DND-41 (cell line): ENCODE measurements at regions not wholly inside any gene's neighbourhood (a gene's known extent, or its start where the extent isn't known, plus 50 kb on each side); places are given as distances from the start of the nearest gene placed in this dataset.
A peak's percentile ranks its signal among the peaks of the same experiment; 100 is the strongest.

Source experiments
- ATAC-seq: fragments of 200-7000 bp; cut with Tn5 transposase; 3 replicates; pipeline ENCODE4 v1.9.1; 2021; ENCODE audit warnings: low read depth; ENCODE audit not compliant: insufficient read depth
- DNase-seq: peaks from one replicate; pipeline ENCODE4 v3.0.0-alpha.2; 2020
- H2AFZ ChIP-seq: 2 replicates; pipeline ENCODE4 v1.6.0; 2012; ENCODE audit warnings: low read depth, low read length
- H3K27ac ChIP-seq: 2 replicates; pipeline ENCODE4 v1.5.1; 2012; ENCODE audit warnings: low read length, inconsistent platforms
- H3K27me3 ChIP-seq: fragments of 200-600 bp; sonication (generic); 2 replicates; pipeline ENCODE4 v1.6.0; 2012; ENCODE audit warnings: low read length, mild to moderate bottlenecking, inconsistent platforms; ENCODE audit not compliant: insufficient read depth, poor library complexity
- H3K36me3 ChIP-seq: 2 replicates; pipeline ENCODE4 v1.5.1; 2012; ENCODE audit warnings: low read length, inconsistent platforms; ENCODE audit not compliant: insufficient read depth
- H3K4me1 ChIP-seq: 2 replicates; pipeline ENCODE4 v1.5.1; 2012; ENCODE audit warnings: mild to moderate bottlenecking, low read length; ENCODE audit not compliant: insufficient read depth
- H3K4me2 ChIP-seq: 2 replicates; pipeline ENCODE4 v1.6.0; 2012; ENCODE audit warnings: mild to moderate bottlenecking, moderate library complexity, low read length, inconsistent platforms; ENCODE audit not compliant: insufficient read depth
- H3K4me3 ChIP-seq, 2 experiments: fragments of 200-600 bp in 1 of 2; shearing (Covaris generic) in 1 of 2; 2 replicates each; pipeline ENCODE4 v1.5.1; 2012 to 2016; ENCODE audit warnings: inconsistent platforms in 2 of 2, low read length in 2 of 2, mild to moderate bottlenecking in 2 of 2, low read depth in 1 of 2, moderate library complexity in 1 of 2
- H3K79me2 ChIP-seq: 2 replicates; pipeline ENCODE4 v1.6.0; 2012; ENCODE audit warnings: low read length, inconsistent platforms; ENCODE audit not compliant: insufficient read depth
- H3K9ac ChIP-seq: 2 replicates; pipeline ENCODE4 v1.6.0; 2012; ENCODE audit warnings: low read depth, mild to moderate bottlenecking, inconsistent platforms, low read length, moderate library complexity
- H3K9me3 ChIP-seq: 2 replicates; pipeline ENCODE4 v1.5.1; 2012; ENCODE audit warnings: low read length, moderate library complexity, mild to moderate bottlenecking, inconsistent platforms; ENCODE audit not compliant: insufficient read depth, severe bottlenecking
- H4K20me1 ChIP-seq: 2 replicates; pipeline ENCODE4 v1.6.0; 2012; ENCODE audit warnings: low read length; ENCODE audit not compliant: insufficient read depth
- CTCF ChIP-seq: IDR thresholded peaks from 2 replicates; pipeline ENCODE4 v1.5.1; 2012; ENCODE audit warnings: borderline replicate concordance, low read length, moderate library complexity, mild to moderate bottlenecking; ENCODE audit not compliant: poor library complexity, severe bottlenecking; ENCODE audit errors: extremely low read depth
- EZH2 ChIP-seq: IDR thresholded peaks from 3 replicates; pipeline ENCODE4 v1.6.1; 2012; ENCODE audit warnings: borderline replicate concordance, low read depth, mild to moderate bottlenecking, moderate library complexity, low read length, inconsistent platforms; ENCODE audit not compliant: severe bottlenecking

DNA sequence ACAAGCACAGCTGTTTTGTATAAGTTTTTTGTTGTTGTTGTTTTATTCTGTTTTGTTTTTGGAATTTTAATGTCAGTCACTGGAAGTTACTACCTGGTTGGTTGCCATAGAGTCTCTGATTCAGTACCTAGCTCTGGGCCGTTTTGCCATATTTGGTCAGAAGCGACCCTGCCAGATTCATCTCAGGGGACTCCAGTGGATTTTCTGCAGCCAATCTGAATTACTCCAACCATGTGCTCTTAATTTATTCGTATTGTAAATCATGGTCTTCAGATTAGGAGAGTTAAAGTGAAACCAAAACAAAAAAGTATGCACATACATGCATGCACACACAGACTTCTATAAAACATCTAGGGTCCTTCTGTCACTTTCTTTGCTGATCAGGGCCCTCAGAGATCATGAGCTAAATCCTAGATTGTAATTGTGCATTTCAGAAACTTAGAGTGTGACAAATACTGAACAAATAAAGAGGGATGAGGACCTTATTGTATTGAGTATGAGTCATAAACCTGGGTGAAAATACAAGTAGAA lies 317.4 kb upstream of the UBE2E3 start:
- Histone ChIP-seq H3K4me3 (no peak overlapping the region), H3K4me2 (no peak overlapping the region), H3K27me3 (peaks cover 18% of the 10 kb centered on the region), H3K79me2 (no peaks in the 10 kb centered on the region), H3K9me3 (no peaks in the 10 kb centered on the region), H3K9ac (no peak overlapping the region), H3K36me3 (no peaks in the 10 kb centered on the region), H4K20me1 (no peaks in the 10 kb centered on the region), H2AFZ (no peak overlapping the region), H3K4me1 (no peaks in the 10 kb centered on the region), H3K27ac (no peak overlapping the region)
- ATAC-seq (peak; percentile 58; the same call in 1 of the 3 replicates), DNase-seq (no peak)
- TF ChIP-seq CTCF: no peak
- no peak for TF ChIP-seq EZH2

DNA sequence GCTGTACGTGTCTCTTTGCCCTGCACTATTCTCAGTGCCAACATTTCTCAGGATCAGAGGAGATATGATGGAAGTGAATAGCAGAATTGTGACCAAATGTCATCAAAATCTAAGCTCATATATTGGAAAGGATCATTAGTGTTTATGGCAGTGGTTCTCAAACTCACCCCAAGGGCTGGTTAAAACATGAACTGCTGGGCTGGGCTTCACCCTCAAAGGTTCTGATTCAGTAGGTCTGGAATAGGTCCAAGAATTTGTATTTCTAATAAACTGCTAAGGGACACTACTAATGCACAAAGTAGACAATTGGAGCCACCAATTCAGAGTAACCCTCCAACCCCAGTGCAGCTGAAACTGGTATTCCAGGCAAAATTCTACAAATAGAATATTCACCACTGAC lies 317.9 kb upstream of the UBE2E3 start:
- H3K4me3 ChIP-seq: no peak overlapping the region
- no peaks in the 10 kb centered on the region for H3K9me3 ChIP-seq
- ATAC-seq (no peak), DNase-seq (no peak)
- no peaks in the 10 kb centered on the region for H3K79me2 ChIP-seq
- no peak overlapping the region for H3K9ac ChIP-seq
- no peaks in the 10 kb centered on the region for H3K36me3 ChIP-seq
- no peaks in the 10 kb centered on the region for H3K4me1 ChIP-seq
- no peak overlapping the region for H3K27ac ChIP-seq
- H4K20me1 ChIP-seq: no peaks in the 10 kb centered on the region
- H2AFZ ChIP-seq: no peak overlapping the region
- H3K27me3 ChIP-seq: peaks cover 18% of the 10 kb centered on the region
- no peak overlapping the region for H3K4me2 ChIP-seq
- no peak for TF ChIP-seq CTCF
- TF ChIP-seq EZH2: no peak

DNA sequence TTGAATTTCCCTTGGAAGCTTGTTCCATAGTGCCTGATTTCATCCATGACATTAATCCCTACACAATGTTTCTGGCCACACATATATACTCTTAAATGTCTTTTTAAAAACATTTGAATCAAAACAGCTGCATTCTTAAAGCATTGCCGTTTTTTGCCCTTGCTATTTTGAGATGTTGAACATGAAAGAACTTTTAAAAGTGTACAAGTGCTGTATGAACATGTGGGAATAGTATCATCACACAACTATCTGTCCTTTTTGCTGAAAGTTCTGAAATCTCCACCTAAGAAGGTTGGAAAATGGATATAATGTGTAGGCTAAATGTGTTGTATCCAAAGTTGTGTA lies 318.7 kb upstream of the UBE2E3 start:
- DNase-seq (no peak), ATAC-seq (no peak)
- Histone ChIP-seq H3K36me3 (no peaks in the 10 kb centered on the region), H4K20me1 (no peaks in the 10 kb centered on the region), H3K9me3 (no peaks in the 10 kb centered on the region), H3K27ac (no peak overlapping the region), H3K4me2 (no peak overlapping the region), H3K4me1 (no peaks in the 10 kb centered on the region), H3K4me3 (no peak overlapping the region), H3K9ac (no peak overlapping the region), H2AFZ (no peak overlapping the region), H3K27me3 (peaks cover 18% of the 10 kb centered on the region), H3K79me2 (no peaks in the 10 kb centered on the region)
- TF ChIP-seq CTCF: no peak
- no peak for TF ChIP-seq EZH2
